Epithelial cell of esophagus (primary cell): ENCODE measurements at regions not wholly inside any gene's neighbourhood (a gene's known extent, or its start where the extent isn't known, plus 50 kb on each side); places are given as distances from the start of the nearest gene placed in this dataset.

Source experiments
- DNase-seq: peaks from one replicate; pipeline ENCODE4 v3.0.0; 2010; ENCODE audit warnings: low read depth
- H3K4me3 ChIP-seq: 2 replicates; pipeline ENCODE4 v1.5.1; 2011; ENCODE audit warnings: mild to moderate bottlenecking, low read length, control low read depth
- TF ChIP-seq, protein P1 (sequence below): IDR thresholded peaks from 2 replicates; pipeline ENCODE4 v1.5.1; 2011; ENCODE audit warnings: low read depth, mild to moderate bottlenecking, low read length, control low read depth, inconsistent platforms; ENCODE audit not compliant: insufficient read depth; ENCODE audit errors: missing control alignments

DNA sequence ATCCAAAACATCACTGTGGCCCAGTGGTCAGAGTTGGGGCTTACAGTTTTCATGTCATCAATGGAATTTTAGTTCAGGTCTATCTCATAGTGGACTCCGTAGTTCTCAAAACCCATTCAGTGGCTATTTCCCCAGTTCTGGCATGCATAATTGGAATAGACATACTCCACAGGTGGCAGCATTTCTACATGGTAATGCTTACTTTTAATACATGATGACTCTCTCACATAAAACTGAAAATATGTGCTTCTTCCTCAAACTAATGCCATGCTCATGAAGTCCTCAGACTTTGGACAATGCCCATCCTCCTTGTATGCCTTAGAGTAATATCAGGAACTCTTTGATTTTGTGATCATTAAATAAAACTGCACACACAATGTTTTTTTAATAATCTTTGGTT lies 857.4 kb upstream of the GOT2 start:
- DNase-seq, result no peak
- H3K4me3 ChIP-seq, result no peak overlapping the region
- TF ChIP-seq, protein P1, sequence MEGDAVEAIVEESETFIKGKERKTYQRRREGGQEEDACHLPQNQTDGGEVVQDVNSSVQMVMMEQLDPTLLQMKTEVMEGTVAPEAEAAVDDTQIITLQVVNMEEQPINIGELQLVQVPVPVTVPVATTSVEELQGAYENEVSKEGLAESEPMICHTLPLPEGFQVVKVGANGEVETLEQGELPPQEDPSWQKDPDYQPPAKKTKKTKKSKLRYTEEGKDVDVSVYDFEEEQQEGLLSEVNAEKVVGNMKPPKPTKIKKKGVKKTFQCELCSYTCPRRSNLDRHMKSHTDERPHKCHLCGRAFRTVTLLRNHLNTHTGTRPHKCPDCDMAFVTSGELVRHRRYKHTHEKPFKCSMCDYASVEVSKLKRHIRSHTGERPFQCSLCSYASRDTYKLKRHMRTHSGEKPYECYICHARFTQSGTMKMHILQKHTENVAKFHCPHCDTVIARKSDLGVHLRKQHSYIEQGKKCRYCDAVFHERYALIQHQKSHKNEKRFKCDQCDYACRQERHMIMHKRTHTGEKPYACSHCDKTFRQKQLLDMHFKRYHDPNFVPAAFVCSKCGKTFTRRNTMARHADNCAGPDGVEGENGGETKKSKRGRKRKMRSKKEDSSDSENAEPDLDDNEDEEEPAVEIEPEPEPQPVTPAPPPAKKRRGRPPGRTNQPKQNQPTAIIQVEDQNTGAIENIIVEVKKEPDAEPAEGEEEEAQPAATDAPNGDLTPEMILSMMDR, result no peak

DNA sequence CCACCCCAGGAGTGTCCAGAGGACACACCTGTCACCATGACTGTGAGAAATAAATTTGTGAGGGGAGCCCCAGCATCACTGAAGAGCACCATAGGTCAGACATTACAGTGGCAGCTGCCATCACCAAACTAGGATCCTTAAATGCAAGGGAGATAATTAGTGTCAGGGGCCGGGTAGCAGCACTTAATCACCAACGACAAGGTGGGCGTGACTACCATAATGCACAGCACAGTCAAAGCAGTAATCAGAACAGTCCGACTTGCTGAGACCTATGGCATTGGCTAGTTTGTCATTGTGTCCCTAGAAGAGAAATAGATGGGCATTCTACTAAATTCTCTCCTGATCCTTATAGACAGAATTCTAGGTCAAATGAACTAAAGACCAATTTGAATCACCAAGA lies 856.7 kb upstream of the GOT2 start:
- H3K4me3 ChIP-seq, result no peak overlapping the region
- DNase-seq, result no peak
- TF ChIP-seq, protein P1, result no peak

DNA sequence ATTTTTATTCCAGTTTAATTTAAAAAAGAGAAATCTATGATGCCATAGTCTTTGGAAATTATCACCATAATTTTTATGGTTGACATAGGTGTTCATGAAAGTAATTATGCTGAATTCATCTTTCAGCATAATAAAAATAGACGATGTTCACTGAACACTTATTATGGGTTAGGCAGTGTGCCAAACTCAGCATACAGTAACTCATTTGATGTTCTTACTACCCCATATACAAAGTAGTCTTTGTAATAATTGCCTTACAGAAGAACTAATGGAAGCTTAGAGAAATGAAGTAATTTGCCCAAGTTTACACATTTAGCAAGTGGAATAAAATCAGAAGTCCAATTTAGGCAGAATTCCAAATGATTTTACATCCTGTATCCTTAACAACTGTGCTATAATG lies 852.2 kb upstream of the GOT2 start:
- H3K4me3 ChIP-seq, result no peak overlapping the region
- TF ChIP-seq, protein P1, result no peak
- no peak for DNase-seq

DNA sequence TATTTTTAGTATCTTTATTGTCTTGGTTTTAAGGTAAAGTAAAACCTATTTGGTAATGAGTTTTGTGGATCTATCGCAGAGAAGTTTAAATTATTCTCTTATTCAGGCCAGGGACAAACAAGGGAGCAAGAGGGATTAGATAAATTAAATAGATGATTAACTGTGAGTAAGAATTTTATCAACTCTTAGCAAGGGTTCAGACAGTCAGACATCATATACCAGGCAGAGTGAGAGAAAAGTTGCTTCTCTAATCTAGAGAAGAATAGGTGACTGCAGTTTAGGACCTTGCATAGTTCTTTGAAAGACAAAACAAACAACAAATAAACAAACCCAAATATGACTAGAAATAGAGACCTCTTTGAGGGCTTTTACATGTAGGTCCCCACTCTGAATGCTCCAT lies 840.2 kb upstream of the GOT2 start:
- TF ChIP-seq, protein P1, result no peak
- H3K4me3 ChIP-seq, result no peak overlapping the region
- no peak for DNase-seq

DNA sequence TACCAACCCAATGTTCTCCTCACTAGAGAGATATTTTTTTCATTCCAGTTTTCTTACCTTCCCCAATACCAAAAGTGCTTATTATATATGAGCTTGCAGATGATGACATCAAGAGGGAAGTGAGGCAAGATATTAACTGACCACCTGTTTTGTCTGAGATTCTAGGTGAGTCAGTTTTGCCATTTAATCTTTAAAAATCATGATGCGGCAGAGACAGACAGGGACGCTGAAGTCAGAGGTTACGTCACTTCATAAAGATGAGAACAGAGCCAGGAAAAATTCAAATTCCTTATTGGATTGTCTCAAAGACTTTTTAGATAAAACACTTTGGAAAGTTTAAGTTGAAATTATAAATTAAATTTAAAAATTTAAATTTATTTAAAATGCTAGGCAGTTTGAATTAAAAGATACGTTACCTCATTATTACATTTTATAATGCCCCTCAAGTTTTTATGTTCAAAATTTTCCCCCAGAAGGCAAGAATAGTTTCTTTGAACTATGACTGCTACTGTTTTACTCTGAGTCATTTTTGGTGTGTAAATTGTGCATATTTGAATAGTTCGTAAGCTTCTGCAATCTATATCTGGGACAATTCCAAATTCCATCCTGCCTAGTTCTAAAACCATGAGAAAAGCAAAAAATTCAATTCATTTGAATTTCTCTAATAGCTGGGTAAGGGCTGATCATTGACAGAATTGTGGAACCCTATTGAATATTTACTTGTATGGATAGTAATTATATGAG lies 839.6 kb upstream of the GOT2 start:
- TF ChIP-seq, protein P1, result no peak
- DNase-seq, result peak; percentile 55
- H3K4me3 ChIP-seq, result no peak overlapping the region

DNA sequence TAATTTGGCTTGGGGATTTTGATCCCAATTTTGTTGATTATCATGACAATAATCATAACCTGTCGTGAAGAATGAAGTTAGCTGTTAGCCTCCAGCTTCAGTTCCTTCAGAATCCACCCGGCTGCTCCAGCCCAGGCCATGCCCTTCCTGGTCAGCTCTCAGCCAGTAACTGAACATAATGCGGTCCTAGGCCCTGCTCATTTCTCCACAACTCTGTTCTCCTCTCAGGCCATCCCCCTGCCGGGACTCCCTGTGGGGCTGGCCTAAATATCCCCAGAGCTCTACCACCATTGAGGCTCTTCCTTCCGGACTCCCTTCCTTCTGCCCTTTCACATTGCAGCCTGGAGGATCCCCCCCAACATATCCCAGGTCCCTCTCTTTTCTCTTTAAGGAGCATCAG lies 833.4 kb upstream of the GOT2 start:
- TF ChIP-seq, protein P1, result no peak
- no peak overlapping the region for H3K4me3 ChIP-seq
- no peak for DNase-seq

DNA sequence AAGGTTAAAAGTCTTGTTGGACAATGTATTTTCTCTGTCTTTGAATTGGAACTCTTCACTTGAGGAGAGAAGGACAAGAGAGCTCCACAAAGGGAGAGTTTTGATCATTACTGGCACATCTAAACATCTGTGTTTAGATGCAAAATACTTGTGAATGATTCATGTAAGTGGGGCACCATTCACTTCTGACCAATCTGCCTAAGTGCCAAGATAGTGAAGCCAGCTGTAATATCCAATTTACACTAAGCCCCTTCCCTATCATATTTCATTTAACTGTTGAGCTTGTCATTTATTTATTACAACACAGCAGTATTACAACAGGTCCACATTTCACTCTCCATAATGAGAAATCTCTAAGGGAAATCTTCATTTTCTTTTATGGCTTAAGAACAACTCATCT lies 832.3 kb upstream of the GOT2 start:
- no peak overlapping the region for H3K4me3 ChIP-seq
- DNase-seq, result no peak
- TF ChIP-seq, protein P1, result no peak
